Right lobe of liver (tissue), 4 donors: ENCODE measurements at regions not wholly inside any gene's neighbourhood (a gene's known extent, or its start where the extent isn't known, plus 50 kb on each side); places are given as distances from the start of the nearest gene placed in this dataset.

Experiments
- CTCF ChIP-seq, 4 donors: fragments of 200-600 bp in 3 of 4; fragments of 450-650 bp in 1 of 4; IDR thresholded peaks; one replicate each; pipeline versions ENCODE4 v1.5.1 to v1.8.0; 2016 to 2022; ENCODE audit warnings: antibody characterized with exemption in 4 of 4, mild to moderate bottlenecking in 2 of 4
- POLR2A ChIP-seq: fragments of 450-650 bp; IDR thresholded peaks from one replicate; pipeline ENCODE4 v1.6.1; 2017; ENCODE audit warnings: antibody characterized with exemption, mild to moderate bottlenecking
- donor health status: DM: no; HTN: no; CAD: no.
- donor health status: DM: no; HTN: no; CAD: no.
- donor health status: DM: no; HTN: yes; CAD: no.

DNA sequence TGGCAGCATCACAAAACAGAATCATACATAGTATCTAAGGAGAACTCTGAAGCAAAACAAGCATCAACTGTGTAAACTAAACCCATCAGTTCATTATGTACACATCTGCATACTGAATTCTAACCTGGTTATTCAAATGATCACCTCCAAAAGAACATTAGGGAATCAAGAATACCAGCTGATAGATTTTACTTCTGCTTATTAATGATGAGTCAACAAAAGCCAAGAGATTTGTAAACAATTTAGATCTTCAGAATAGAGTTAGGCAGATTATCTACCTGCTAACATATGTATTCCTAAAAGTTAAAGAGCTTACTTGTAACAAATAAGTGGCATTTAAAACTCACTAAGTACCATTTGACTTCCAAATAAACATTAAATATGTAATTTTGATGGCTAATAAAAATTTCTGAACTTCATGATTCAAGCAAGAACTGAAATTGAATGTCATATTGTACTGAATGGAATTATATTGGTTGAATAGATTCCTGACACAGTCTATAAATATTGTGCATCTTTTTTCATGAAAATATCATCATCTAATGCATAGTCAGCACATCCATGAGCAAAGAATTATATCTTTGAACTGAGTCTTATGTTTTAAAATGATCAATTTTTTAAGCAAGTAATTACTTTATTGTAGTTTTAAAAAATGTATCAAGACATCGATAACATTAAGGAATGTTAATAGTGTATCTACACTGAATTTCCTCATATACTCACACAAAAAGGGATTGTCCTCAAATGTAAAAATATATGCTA is 470.5 kb downstream of the GRXCR1 start:
- TF ChIP-seq POLR2A (no peak), CTCF (IDR thresholded peaks at IDR 0.05) (no peak)
